HepG2 (cell line): ENCODE measurements at regions not wholly inside any gene's neighbourhood (a gene's known extent, or its start where the extent isn't known, plus 50 kb on each side); places are given as distances from the start of the nearest gene placed in this dataset.

Source experiments
- HIVEP1 ChIP-seq: sonication (generic); formaldehyde crosslinking; IDR thresholded peaks from 2 replicates; pipeline ENCODE4 v1.4.0; 2020; ENCODE audit warnings: mild to moderate bottlenecking, missing genetic modification reagents
- HNRNPUL1 ChIP-seq: fragments of 200-400 bp; formaldehyde crosslinking; IDR thresholded peaks from 2 replicates; pipeline ENCODE4 v1.6.1; 2017; ENCODE audit warnings: low read depth, mild to moderate bottlenecking, low read length, moderate library complexity
- LRRFIP1 ChIP-seq: sonication (generic); formaldehyde crosslinking; conservative IDR thresholded peaks from 2 replicates; pipeline ENCODE4 v1.4.0; 2020; ENCODE audit warnings: missing genetic modification reagents
- MLXIP ChIP-seq: sonication (generic); formaldehyde crosslinking; IDR thresholded peaks from 2 replicates; pipeline ENCODE4 v1.9.0; 2021; ENCODE audit warnings: missing genetic modification reagents, borderline replicate concordance
- NFE2 ChIP-seq: sonication (generic); formaldehyde crosslinking; IDR thresholded peaks from 2 replicates; pipeline ENCODE4 v1.4.0; 2020; ENCODE audit warnings: missing genetic modification reagents
- SP5 ChIP-seq: IDR thresholded peaks from 2 replicates; pipeline ENCODE4 v1.6.1; 2016; ENCODE audit warnings: low read depth, borderline replicate concordance
- ZNF275 ChIP-seq: sonication (generic); formaldehyde crosslinking; IDR thresholded peaks from 2 replicates; pipeline ENCODE4 v1.8.0; 2022; ENCODE audit warnings: missing genetic modification reagents, mild to moderate bottlenecking, inconsistent platforms, borderline replicate concordance
- ZNF546 ChIP-seq: sonication (generic); formaldehyde crosslinking; conservative IDR thresholded peaks from 2 replicates; pipeline ENCODE4 v1.8.1; 2023; ENCODE audit warnings: mild to moderate bottlenecking, missing genetic modification reagents

- TF ChIP-seq MLXIP (CRISPR knock-in tag) (no peak), SP5 (CRISPR knock-in tag) (no peak), LRRFIP1 (CRISPR knock-in tag) (no peak), NFE2 (CRISPR knock-in tag) (no peak), ZNF546 (no peak), ZNF275 (CRISPR knock-in tag) (no peak), HIVEP1 (CRISPR knock-in tag) (no peak), HNRNPUL1 (no peak)
- TF ChIP-seq, all 625 proteins: peak for 0
Observed at GRCh38 chr9:81776834-81777233, 87.5 kb upstream of the TLE1 start (continued).
